Amniotic epithelial cell (primary cell): ENCODE measurements at regions not wholly inside any gene's neighbourhood (a gene's known extent, or its start where the extent isn't known, plus 50 kb on each side); places are given as distances from the start of the nearest gene placed in this dataset.
A peak's percentile ranks its signal among the peaks of the same experiment; 100 is the strongest.

Experiments used
- DNase-seq: peaks from one replicate; pipeline ENCODE4 v3.0.0-alpha.2; 2010; ENCODE audit warnings: low read depth

- no peak for DNase-seq
These were observed 57.8 kb upstream of the ETAA1 start for GRCh38 chr2:67339234-67339885.

DNA sequence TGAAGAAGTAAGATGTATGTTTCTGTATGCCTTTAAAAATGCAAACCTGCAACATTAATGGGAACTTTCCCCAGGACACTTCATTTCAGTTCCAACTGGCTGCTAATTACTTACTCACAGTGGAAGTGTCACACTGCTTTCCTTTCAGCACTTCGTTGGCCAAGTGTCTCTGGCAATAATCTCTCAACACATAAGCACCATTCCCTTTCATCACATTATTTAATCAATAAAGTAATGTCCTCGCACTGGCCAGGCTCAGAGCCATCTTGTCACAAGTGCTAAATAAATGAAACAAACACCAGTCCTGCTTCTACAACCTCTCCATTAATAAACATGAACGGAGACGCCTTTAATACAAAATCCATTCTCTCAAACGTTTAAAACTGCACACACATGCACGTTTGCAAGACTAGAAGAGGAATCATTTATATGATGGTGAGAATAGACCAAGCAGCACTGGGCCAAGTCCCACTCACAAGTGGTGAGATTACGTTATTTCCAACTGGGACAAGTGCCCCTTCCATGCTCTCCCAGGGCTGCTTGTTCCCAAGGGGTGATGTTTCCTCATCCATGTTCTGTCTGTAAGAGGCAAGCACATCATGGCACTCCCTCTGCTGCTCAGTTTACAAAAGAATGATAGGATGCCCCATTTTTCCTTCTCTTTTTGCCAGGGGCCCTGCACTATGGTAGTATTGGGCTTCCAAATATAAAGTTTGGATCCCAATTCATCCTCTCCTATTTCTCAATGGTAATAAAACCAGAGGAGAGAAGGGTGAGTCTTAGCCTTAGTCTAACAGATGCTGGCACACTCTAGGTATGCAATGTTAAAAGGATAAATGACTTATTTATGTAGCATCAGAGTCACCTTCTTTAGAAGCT, 56.8 kb upstream of the ETAA1 start:
- no peak for DNase-seq

DNA sequence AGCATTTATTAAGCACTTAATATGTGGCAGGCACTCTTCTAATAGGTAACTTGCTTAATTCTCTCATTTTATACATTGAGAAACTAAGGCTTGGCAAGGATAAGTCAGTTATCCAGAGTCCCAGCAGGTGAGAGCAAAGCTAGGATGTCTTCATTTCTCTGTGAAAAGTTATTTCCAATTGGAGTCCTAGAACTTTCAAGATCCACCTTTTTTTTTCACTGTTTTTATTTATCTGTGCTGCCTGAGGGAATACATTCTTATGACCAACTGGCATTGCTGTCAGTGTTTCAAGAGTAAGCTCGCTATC, 56.2 kb upstream of the ETAA1 start:
- no peak for DNase-seq

DNA sequence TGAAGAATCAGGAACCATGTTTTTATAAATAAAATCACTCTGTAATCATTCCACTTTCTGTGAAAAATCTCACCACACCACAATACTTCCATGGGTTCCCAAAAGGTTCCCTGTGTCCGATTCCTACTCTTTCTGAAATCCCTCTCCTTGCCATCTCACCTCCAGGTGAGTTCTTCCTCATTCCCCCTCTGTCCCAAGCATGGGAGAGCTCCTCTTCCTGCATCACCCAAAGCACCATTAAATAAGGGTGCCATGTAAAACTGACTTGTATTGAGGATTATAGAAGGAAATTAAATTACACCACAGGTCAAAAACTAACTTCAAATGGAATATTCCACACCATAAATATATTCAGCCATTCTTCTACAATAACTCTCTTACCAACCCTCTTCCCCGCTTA, 55.8 kb upstream of the ETAA1 start:
- DNase-seq = no peak

- no peak for DNase-seq
These were observed 54.7 kb upstream of the ETAA1 start for GRCh38 chr2:67342394-67342793.

GRCh38 chr2:67346718-67347407, 50.3 kb upstream of the ETAA1 start:
- DNase-seq = peak; percentile 58
